ENCODE measurements at regions not wholly inside any gene's neighbourhood (a gene's known extent, or its start where the extent isn't known, plus 50 kb on each side); places are given as distances from the start of the nearest gene placed in this dataset.

- TF ChIP-seq, protein P1, sequence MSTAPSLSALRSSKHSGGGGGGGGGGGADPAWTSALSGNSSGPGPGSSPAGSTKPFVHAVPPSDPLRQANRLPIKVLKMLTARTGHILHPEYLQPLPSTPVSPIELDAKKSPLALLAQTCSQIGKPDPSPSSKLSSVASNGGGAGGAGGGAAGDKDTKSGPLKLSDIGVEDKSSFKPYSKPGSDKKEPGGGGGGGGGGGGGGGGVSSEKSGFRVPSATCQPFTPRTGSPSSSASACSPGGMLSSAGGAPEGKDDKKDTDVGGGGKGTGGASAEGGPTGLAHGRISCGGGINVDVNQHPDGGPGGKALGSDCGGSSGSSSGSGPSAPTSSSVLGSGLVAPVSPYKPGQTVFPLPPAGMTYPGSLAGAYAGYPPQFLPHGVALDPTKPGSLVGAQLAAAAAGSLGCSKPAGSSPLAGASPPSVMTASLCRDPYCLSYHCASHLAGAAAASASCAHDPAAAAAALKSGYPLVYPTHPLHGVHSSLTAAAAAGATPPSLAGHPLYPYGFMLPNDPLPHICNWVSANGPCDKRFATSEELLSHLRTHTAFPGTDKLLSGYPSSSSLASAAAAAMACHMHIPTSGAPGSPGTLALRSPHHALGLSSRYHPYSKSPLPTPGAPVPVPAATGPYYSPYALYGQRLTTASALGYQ (CRISPR knock-in tag; IDR thresholded peaks at IDR 0.05): no peak
- no peak for TF ChIP-seq ZFX (CRISPR knock-in tag; IDR thresholded peaks at IDR 0.05; ENCODE audit: low read depth)
- no peak for TF ChIP-seq IKZF1 (IDR thresholded peaks at IDR 0.05)
- no peak for TF ChIP-seq POLR2AphosphoS2 (IDR thresholded peaks at IDR 0.05; ENCODE audit: low read depth, low read length)
- no peak for TF ChIP-seq FLYWCH1 (CRISPR knock-in tag; IDR thresholded peaks at IDR 0.05)
- no peak for TF ChIP-seq ZNF639 (CRISPR knock-in tag; conservative IDR thresholded peaks at IDR 0.05)
- no peak for TF ChIP-seq TCF7 (IDR thresholded peaks at IDR 0.05; ENCODE audit: low read depth)
Observed at GRCh38 chr13:74747186-74747955, 613.2 kb upstream of the KLF12 start (continued).

GRCh38 chr13:74743992-74744391 lies 609.8 kb upstream of the KLF12 start:
- no peak overlapping the region for H3K4me2 ChIP-seq (ENCODE audit: low read depth, low read length)
- TF ChIP-seq TCF12 (IDR thresholded peaks at IDR 0.05) (no peak), TCF12 (CRISPR knock-in tag; IDR thresholded peaks at IDR 0.05) (no peak), ZNF781 (CRISPR knock-in tag; IDR thresholded peaks at IDR 0.05; ENCODE audit: borderline replicate concordance, not compliant biosample characterization) (no peak), ZNF549 (CRISPR knock-in tag; IDR thresholded peaks at IDR 0.05) (no peak), MAZ (IDR thresholded peaks at IDR 0.05; ENCODE audit: borderline replicate concordance, low read depth, low read length) (no peak), MAZ (CRISPR knock-in tag; IDR thresholded peaks at IDR 0.05; ENCODE audit: low read depth) (no peak), ZNF337 (CRISPR knock-in tag; IDR thresholded peaks at IDR 0.05; ENCODE audit: borderline replicate concordance, low read depth) (no peak), FLYWCH1 (CRISPR knock-in tag; IDR thresholded peaks at IDR 0.05) (no peak), ZGPAT (CRISPR knock-in tag; IDR thresholded peaks at IDR 0.05) (no peak)
- TF ChIP-seq, protein P2, sequence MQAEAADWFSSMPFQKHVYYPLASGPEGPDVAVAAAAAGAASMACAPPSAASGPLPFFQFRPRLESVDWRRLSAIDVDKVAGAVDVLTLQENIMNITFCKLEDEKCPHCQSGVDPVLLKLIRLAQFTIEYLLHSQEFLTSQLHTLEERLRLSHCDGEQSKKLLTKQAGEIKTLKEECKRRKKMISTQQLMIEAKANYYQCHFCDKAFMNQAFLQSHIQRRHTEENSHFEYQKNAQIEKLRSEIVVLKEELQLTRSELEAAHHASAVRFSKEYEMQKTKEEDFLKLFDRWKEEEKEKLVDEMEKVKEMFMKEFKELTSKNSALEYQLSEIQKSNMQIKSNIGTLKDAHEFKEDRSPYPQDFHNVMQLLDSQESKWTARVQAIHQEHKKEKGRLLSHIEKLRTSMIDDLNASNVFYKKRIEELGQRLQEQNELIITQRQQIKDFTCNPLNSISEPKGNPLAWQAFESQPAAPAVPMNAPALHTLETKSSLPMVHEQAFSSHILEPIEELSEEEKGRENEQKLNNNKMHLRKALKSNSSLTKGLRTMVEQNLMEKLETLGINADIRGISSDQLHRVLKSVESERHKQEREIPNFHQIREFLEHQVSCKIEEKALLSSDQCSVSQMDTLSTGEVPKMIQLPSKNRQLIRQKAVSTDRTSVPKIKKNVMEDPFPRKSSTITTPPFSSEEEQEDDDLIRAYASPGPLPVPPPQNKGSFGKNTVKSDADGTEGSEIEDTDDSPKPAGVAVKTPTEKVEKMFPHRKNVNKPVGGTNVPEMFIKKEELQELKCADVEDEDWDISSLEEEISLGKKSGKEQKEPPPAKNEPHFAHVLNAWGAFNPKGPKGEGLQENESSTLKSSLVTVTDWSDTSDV (CRISPR knock-in tag; IDR thresholded peaks at IDR 0.05): no peak
- H3K9ac ChIP-seq (ENCODE audit: insufficient read depth, low read depth, low read length): no peak overlapping the region
- H4K20me1 ChIP-seq (ENCODE audit: insufficient read depth, low read length): no peaks in the 10 kb centered on the region
- no peak overlapping the region for H2AFZ ChIP-seq (ENCODE audit: low read length)
- POLR2A ChIA-PET: no interaction called here
- H3K27me3 ChIP-seq (ENCODE audit: control insufficient read depth in 1 of 2, insufficient read depth in 2 of 2, low read length in 2 of 2): no peaks in the 10 kb centered on the region
- no peak overlapping the region for H3K27ac ChIP-seq (ENCODE audit: extremely low read length, insufficient read depth, low read length)
- FAIRE-seq (no peak), DNase-seq (ENCODE audit: low spot score) (no peak), ATAC-seq (no peak)
- H3K9me3 ChIP-seq (ENCODE audit: low read length): no peaks in the 10 kb centered on the region
- no peaks in the 10 kb centered on the region for H3K79me2 ChIP-seq (ENCODE audit: insufficient read depth, low read length)
- no TSS peak for BruUV-seq (replicated peaks)
- in situ Hi-C loops (cut with HindIII; ENCODE audit: extremely low pct_ligation_motif_present, low pct_unique_long_range_greater_than_20kb) (no loop called here), intact Hi-C loops (cut with micrococcal nuclease; ENCODE audit: unreplicated experiment) (no loop called here)
- H3K4me3 ChIP-seq (replicated peaks in 1 of 3; ENCODE audit: insufficient read depth in 1 of 3, low read depth in 2 of 3, low read length in 3 of 3): no peak overlapping the region
- H3K4me1 ChIP-seq (ENCODE audit: insufficient read depth, low read length): no peaks in the 10 kb centered on the region
- WGBS (ENCODE audit: low lambda C conversion rate): 0% methylated on average over 3 of the region's 3 CpGs
- CTCF ChIA-PET (ENCODE audit: low intra/inter-chr PET ratio, low total read pairs): no interaction called here
- H3K36me3 ChIP-seq (replicated peaks in 1 of 2; ENCODE audit: control insufficient read depth in 1 of 2, insufficient read depth in 2 of 2, low read length in 2 of 2): no peaks in the 10 kb centered on the region
